T-helper 2 cell (primary cell): ENCODE measurements at regions not wholly inside any gene's neighbourhood (a gene's known extent, or its start where the extent isn't known, plus 50 kb on each side); places are given as distances from the start of the nearest gene placed in this dataset.

Source experiments
- DNase-seq, 5 experiments: peaks; one replicate each; pipeline versions ENCODE4 v3.0.0 to v3.0.0-alpha.2; 2012 to 2022

- no peak for DNase-seq
Observed at GRCh38 chr9:116102596-116102995, 51.0 kb upstream of the PAPPA start.
